ENCODE measurements at regions not wholly inside any gene's neighbourhood (a gene's known extent, or its start where the extent isn't known, plus 50 kb on each side); places are given as distances from the start of the nearest gene placed in this dataset.
"Not testable (repeated sequence)": the region's sequence is repeated elsewhere in the genome, so short reads cannot be mapped to it uniquely, and the experiment has no call there.

GRCh38 chr5:82466986-82467561, 188.9 kb upstream of the RPS23 start:
- DNase-seq: no peak

DNA sequence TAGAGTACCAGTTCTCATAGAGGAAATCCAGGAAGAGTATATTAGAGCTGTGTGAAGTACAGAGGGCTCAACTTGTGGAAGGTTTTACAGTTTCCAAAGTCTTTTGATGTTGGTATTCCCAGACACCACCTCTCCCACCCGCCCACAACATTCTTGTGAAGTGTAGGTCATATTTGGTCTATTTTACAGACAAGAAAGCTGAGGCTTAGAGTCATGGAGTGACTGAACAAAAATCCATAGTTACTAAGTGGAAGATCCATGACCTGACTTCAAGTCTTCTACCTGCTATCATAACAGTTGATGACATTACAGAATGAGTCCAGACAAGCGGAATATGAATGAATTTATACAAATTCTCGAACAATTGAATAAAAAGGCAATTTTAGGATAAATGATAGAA, 187.1 kb upstream of the RPS23 start:
- no peak for DNase-seq

- DNase-seq: no peak
Observed at GRCh38 chr5:82459626-82460025, 181.5 kb upstream of the RPS23 start.

DNA sequence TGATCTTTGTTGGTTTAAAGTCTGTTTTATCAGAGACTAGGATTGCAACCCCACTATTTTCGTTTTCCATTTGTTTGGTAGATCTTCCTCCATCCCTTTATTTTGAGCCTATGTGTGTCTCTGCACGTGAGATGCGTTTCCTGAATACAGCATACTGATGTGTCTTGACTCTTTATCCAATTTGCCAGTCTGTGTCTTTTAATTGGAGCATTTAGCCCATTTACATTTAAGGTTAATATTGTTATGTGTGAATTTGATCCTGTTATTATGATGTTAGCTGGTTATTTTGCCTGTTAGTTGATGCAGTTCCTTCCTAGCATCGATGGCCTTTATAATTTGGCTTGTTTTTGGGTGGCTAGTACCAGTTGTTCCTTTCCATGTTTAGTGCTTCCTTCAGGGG, 177.2 kb upstream of the RPS23 start:
- DNase-seq: not testable (repeated sequence)

DNA sequence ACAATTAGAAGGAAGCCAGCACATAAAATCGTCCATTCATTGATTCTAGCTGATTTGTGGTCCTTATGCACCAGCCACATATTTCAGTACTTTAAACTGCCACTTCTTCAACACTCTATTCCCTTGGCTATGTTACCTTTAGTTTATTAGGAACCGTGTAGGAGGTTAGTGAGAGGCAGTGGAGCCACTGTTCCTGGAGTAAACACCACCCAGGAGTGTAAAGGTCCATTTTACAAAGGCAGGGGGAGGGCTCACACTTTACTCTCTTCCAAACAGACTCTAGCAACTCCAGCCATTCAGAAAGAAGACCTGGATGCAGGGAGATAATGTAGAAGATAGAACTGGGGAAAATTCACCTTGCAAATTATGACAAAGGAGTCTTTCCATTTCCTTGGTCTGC, 170.2 kb upstream of the RPS23 start:
- DNase-seq: no peak

DNA sequence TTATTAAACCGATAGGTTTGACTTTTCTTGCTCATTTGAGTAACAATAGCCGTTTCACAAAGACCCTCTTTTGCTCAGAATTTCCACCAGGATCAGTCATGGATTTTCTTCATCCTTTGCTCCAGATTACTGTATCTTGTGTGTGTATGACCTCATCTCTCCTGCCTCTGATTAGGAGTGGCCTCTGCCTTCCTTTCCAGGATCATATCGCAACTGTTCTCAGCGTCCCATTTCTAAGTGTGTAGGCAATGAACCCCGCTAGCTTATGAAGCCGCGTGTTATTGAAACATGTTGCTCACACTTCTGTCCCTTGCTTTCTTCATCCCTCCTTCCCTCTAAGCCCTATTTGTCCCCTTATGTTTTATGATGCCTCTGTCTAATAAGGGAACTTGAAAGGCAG, 169.8 kb upstream of the RPS23 start:
- no peak for DNase-seq

GRCh38 chr5:82446809-82447208, 168.7 kb upstream of the RPS23 start:
- no peak for DNase-seq

DNA sequence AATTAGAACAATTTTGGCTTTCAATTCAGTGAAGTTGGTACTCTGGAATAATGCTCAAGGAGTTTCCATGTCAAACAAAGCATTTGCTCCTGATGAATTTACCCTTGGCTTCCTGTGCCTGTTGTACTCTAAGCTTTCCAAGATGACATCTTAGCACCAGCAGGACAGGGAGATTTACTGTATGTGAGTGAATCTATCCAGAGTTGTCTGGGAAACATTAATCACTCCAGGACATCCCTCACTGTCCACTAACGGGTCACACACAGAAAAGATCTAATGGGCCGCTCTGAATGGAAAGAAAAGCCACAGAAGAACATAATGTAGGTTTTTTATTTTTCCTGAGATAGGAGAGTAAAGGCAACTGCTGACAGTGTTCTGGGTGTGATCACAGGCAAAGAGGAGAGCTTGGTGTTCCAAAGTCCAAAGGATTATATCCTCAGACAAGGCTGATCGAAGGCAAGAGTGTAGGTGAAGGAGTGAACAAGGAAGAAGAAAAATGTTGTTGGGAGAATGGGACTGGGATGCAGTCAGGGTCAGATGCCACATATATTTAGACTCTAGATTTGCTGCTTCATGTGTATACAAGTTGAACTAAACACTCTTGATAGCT, 167.7 kb upstream of the RPS23 start:
- no peak for DNase-seq

- no peak for DNase-seq
Observed at GRCh38 chr5:82439750-82440445, 161.7 kb upstream of the RPS23 start.

GRCh38 chr5:82437565-82437964, 159.4 kb upstream of the RPS23 start:
- not testable (repeated sequence) for DNase-seq

DNA sequence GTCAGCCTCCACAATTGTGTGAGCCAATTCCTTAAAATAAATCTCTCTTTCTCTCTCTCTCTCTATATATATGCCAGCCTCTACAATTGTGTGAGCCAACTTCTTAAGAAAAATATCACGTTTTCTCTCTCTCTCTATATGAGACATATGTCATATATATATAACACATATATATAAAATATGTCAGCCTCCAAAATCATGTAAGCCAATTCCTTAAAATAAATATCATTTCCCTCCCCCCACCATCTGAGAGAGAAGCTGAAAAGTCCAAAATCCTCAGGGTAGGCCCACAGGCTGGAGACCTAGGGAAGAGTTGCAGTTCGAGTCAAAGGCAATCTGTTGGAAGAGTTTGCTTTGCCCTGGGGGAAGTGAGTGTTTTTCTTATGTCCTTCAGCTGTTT, 158.1 kb upstream of the RPS23 start:
- DNase-seq: no peak

GRCh38 chr5:82434696-82435660, 156.8 kb upstream of the RPS23 start:
- not testable (repeated sequence) for DNase-seq

DNA sequence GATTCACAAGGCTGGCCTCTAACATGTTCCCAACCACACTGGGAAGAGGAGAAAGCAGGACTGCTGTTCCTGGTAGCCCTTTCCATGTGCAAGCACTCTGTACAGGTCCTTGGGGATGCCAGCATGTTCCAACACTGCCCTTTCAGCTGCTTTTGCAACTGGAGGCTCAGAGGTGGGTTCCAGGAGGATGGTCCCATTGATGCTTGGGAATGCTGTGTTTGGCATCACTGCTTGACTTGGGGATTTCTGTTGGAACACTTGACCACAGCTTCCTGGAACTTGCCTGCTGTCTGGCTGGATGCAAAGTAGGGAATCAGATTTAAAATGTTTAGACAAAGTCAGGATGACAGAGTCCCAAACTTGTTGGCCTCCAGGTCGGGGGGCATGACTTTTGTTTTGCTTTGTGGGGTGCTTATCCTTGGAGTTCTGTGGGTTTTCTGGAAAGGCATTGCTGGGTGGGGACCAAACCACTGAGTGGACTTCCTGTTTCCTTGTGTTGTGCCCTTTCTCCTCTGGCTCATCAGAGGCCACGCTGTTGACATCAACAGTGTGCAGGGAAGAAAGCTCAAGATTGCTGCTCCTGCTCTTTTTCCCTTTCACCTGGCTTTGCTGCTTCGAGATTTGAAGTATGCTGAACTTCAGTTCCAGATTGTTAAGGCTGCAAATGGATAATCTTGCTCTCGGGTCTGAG, 148.5 kb upstream of the RPS23 start:
- no peak for DNase-seq

DNA sequence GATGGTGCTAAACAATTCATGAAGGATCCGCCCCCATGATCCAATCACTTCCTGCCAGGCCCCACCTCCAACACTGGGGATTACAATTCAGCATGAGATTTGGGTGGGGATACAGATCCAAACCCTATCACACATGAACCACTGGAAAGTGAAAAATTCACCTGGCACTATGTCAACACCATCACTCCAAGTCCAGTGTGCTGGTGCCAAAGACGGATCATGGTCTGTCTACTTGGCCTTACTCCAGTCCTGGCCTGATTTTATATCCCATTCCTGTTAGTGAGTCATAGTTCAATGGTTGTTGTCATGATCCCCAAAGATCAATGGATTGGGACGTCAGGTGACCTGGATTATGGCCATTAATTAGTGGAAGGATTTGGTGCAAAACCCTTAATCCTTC, 147.4 kb upstream of the RPS23 start:
- peak; percentile 64 for DNase-seq

GRCh38 chr5:82424211-82424610, 146.1 kb upstream of the RPS23 start:
- no peak for DNase-seq

DNA sequence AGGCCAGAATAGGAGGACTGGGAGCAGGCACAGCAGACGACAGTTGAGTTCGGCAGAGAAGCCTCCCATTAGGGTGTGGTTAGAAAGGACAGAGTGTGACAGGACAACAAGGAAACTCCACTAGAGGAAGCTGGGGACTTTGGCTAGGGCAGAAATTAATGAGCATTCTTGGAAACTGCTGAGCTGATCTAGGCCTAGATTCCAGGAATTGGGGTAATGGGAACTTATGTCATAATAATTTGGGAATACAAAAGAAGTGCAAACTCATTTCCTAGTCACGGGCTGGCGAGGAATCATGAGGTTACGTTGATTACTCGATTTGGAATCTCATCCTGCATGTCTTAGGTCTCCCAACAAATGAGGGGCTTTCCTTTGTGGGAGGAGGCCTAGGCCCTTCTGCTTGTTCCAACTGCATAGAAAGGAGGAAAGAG, 144.6 kb upstream of the RPS23 start:
- no peak for DNase-seq

DNA sequence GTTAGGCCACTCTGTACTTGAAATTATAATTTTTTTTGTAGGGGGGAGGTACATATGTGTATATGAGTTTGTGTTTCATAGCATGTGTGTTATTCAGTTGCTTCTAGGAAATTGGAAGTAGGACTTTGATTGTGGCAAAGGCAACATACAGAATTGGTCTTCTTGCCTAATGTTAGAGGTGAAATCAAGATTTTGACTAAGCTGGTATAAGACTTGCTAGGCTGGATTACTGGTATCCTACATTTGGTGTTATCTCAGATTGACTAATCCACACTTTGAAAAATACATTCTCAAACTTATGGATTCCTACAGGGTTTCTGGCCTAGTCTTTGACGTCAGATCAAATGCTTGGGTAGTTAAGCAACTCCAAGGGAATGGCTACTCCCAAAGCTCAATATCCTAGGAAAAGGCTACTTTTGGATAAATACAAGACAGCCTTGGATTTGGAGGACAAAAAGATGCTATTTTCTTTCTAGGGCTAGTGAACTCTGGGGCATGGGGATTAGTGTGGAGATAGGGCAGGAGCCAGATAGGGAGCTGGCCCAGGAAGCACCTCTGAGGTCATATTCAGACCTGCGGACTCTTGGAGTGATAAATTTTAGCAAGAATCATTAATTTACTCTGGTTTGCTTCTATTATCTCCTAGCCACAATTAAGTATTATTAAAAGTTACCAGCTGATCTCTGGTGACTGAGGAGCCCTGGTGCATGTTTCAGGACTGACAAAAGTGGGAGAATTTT, 144.0 kb upstream of the RPS23 start:
- no peak for DNase-seq

- DNase-seq: no peak
Observed at GRCh38 chr5:82421119-82421518, 143.0 kb upstream of the RPS23 start.

- DNase-seq: not testable (repeated sequence)
Observed at GRCh38 chr5:82420524-82420923, 142.4 kb upstream of the RPS23 start.

- DNase-seq: no peak
Observed at GRCh38 chr5:82419559-82420332, 141.6 kb upstream of the RPS23 start.

- no peak for DNase-seq
Observed at GRCh38 chr5:82418608-82418950, 140.4 kb upstream of the RPS23 start.
